ENCODE measurements at regions not wholly inside any gene's neighbourhood (a gene's known extent, or its start where the extent isn't known, plus 50 kb on each side); places are given as distances from the start of the nearest gene placed in this dataset.

DNA sequence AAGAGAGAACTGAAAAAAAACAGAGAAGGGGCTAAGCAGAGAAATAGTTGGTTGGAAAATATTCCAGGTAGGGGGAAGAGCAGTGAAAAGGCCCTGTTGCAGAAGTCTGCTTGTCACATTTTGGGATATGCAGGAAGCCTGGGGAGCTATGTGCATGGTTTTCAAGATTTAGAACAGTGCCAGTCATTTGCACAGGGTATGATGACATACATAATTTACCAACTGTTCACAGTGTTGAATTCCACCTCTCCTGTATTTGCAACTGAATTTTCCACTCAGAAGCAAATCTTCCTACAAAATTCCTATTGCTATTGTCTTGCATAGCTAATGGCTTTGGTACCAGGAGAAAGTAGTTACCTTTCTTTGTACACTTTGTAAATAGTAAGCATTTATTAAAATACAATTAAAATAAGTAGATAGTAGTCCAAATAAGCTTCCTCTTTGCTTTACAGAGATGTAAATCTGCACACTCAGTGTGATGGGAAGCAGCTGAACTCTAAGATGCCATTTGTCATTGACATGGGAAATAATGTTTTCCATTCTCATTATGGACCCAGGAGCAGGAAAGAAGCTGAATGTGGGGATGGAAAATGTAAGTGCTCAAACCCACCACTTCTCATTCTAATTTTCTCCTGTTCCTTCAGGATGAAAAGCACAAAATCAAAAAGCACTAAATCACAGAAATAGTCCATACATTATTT, 177.4 kb downstream of the BTG1 start:
- DNase-seq (no peak), ATAC-seq (ENCODE audit: insufficient read depth, low FRiP score) (no peak)
- Histone ChIP-seq H3K9ac (ENCODE audit: insufficient read depth in 1 of 2, low read length in 2 of 2) (no peak overlapping the region), H3K4me3 (no peak overlapping the region), H3K9me3 (ENCODE audit: control insufficient read depth in 4 of 4, insufficient read depth in 3 of 4, low read length in 3 of 4) (peaks cover 0 to 5% (median 0%) of the 10 kb centered on the region in 4 donors), H3K27me3 (ENCODE audit: control insufficient read depth in 3 of 3, insufficient read depth in 3 of 3, low read length in 2 of 3) (no peaks in the 10 kb centered on the region), H3K4me1 (ENCODE audit: control insufficient read depth in 5 of 5, insufficient read depth in 5 of 5, low read length in 5 of 5) (peaks cover 0 to 5% (median 1%) of the 10 kb centered on the region in 5 donors), H3K36me3 (ENCODE audit: control insufficient read depth in 4 of 4, insufficient read depth in 4 of 4, low read length in 4 of 4) (no peaks in the 10 kb centered on the region), H3K27ac (ENCODE audit: low read depth in 1 of 2, low read length in 1 of 2) (no peak overlapping the region)
- TF ChIP-seq, protein P1, sequence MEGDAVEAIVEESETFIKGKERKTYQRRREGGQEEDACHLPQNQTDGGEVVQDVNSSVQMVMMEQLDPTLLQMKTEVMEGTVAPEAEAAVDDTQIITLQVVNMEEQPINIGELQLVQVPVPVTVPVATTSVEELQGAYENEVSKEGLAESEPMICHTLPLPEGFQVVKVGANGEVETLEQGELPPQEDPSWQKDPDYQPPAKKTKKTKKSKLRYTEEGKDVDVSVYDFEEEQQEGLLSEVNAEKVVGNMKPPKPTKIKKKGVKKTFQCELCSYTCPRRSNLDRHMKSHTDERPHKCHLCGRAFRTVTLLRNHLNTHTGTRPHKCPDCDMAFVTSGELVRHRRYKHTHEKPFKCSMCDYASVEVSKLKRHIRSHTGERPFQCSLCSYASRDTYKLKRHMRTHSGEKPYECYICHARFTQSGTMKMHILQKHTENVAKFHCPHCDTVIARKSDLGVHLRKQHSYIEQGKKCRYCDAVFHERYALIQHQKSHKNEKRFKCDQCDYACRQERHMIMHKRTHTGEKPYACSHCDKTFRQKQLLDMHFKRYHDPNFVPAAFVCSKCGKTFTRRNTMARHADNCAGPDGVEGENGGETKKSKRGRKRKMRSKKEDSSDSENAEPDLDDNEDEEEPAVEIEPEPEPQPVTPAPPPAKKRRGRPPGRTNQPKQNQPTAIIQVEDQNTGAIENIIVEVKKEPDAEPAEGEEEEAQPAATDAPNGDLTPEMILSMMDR (IDR thresholded peaks at IDR 0.05; ENCODE audit: control extremely low read depth, extremely low read depth): no peak

DNA sequence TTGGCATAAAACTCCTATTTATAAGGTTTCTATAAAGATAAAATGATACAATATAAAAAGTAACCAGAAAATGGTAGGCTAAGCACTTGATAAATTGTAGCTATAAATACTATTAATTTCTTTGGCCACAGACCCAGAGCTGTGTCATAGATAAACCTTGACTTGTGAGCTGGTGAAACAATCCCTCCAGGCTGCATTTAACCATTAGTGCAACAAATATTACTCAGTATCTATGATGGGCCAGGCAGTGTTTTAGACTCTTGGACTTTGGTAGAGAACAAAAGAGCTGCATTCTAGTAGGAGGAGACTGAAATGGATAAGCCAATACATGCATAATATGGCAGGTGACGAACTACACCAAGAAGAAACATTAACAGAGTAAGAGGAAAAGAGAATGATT, 178.1 kb downstream of the BTG1 start:
- H3K27me3 ChIP-seq (ENCODE audit: control insufficient read depth in 3 of 3, insufficient read depth in 3 of 3, low read length in 2 of 3): no peaks in the 10 kb centered on the region
- H3K9me3 ChIP-seq (ENCODE audit: control insufficient read depth in 4 of 4, insufficient read depth in 3 of 4, low read length in 3 of 4): peaks cover 0 to 5% (median 0%) of the 10 kb centered on the region in 4 donors
- WGBS, 2 donors: 89 to 97% methylated on average over 1 of the region's 1 CpG
- TF ChIP-seq, protein P1 (IDR thresholded peaks at IDR 0.05; ENCODE audit: control extremely low read depth, extremely low read depth): no peak
- no peak overlapping the region for H3K4me3 ChIP-seq
- H3K36me3 ChIP-seq (ENCODE audit: control insufficient read depth in 4 of 4, insufficient read depth in 4 of 4, low read length in 4 of 4): no peaks in the 10 kb centered on the region
- DNase-seq (no peak), ATAC-seq (ENCODE audit: insufficient read depth, low FRiP score) (no peak)
- H3K9ac ChIP-seq (ENCODE audit: insufficient read depth in 1 of 2, low read length in 2 of 2): no peak overlapping the region
- H3K27ac ChIP-seq (ENCODE audit: low read depth in 1 of 2, low read length in 1 of 2): no peak overlapping the region
- H3K4me1 ChIP-seq (ENCODE audit: control insufficient read depth in 5 of 5, insufficient read depth in 5 of 5, low read length in 5 of 5): peaks cover 0 to 5% (median 1%) of the 10 kb centered on the region in 5 donors

DNA sequence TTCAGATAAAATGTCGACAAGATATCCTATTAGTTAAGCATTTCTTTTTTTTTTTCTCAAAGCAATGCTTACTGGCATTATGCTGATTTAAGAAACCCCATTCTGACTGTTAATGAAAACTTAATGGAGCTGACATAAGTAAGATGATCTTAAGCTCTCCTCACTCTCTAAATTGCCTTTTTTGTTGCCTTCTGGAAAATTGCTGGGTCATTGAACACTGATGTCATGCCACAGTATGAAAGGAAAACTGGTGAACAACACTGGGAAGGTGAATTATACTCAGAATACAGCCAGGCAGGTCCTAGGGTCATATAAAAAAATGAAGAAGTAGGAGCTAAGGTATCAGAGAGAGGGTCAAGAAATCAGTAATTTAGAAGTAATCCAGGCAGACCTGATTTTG, 179.9 kb downstream of the BTG1 start:
- WGBS, 2 donors: 73 to 82% methylated on average over 1 of the region's 1 CpG
- no peaks in the 10 kb centered on the region for H3K27me3 ChIP-seq (ENCODE audit: control insufficient read depth in 3 of 3, insufficient read depth in 3 of 3, low read length in 2 of 3)

More for the DNA sequence above, 179.9 kb downstream of the BTG1 start:
- Histone ChIP-seq H3K9ac (ENCODE audit: insufficient read depth in 1 of 2, low read length in 2 of 2) (no peak overlapping the region), H3K4me1 (ENCODE audit: control insufficient read depth in 5 of 5, insufficient read depth in 5 of 5, low read length in 5 of 5) (peaks cover 0 to 17% (median 5%) of the 10 kb centered on the region in 5 donors), H3K36me3 (ENCODE audit: control insufficient read depth in 4 of 4, insufficient read depth in 4 of 4, low read length in 4 of 4) (no peaks in the 10 kb centered on the region), H3K27ac (ENCODE audit: low read depth in 1 of 2, low read length in 1 of 2) (no peak overlapping the region), H3K4me3 (no peak overlapping the region), H3K9me3 (ENCODE audit: control insufficient read depth in 4 of 4, insufficient read depth in 3 of 4, low read length in 3 of 4) (peaks cover 0 to 5% (median 0%) of the 10 kb centered on the region in 4 donors)
- no peak for ATAC-seq (ENCODE audit: insufficient read depth, low FRiP score)
- TF ChIP-seq, protein P1 (IDR thresholded peaks at IDR 0.05; ENCODE audit: control extremely low read depth, extremely low read depth): no peak
- no peak for DNase-seq
